NOMO-1 treated with DMSO at 0.1 percent for 48 hours (cell line): ENCODE measurements at regions not wholly inside any gene's neighbourhood (a gene's known extent, or its start where the extent isn't known, plus 50 kb on each side); places are given as distances from the start of the nearest gene placed in this dataset.

ENCODE experiments used
- DNase-seq: peaks from one replicate; lab custom pipeline; 2025; ENCODE audit not compliant: unreplicated experiment; lab: John Stamatoyannopoulos, UW

- peak; percentile 6 for DNase-seq
Measured at GRCh38 chr14:25103820-25104219, 53.9 kb upstream of the STXBP6 start.

GRCh38 chr14:25103271-25103670 lies 53.3 kb upstream of the STXBP6 start:
- DNase-seq: peak; percentile 85

GRCh38 chr14:25102788-25103187 lies 52.8 kb upstream of the STXBP6 start:
- DNase-seq: no peak

- DNase-seq: no peak
Measured at GRCh38 chr14:25101276-25101675, 51.3 kb upstream of the STXBP6 start.
